GM10266 (cell line): ENCODE measurements at regions not wholly inside any gene's neighbourhood (a gene's known extent, or its start where the extent isn't known, plus 50 kb on each side); places are given as distances from the start of the nearest gene placed in this dataset.

Experiments used
- DNase-seq: peaks from one replicate; pipeline ENCODE4 v3.0.0; 2012; ENCODE audit errors: extremely low spot score
- CTCF ChIP-seq: IDR thresholded peaks from 2 replicates; pipeline ENCODE4 v1.5.1; 2012; ENCODE audit warnings: mild to moderate bottlenecking, low read depth; ENCODE audit not compliant: control insufficient read depth, insufficient read depth; ENCODE audit errors: missing control alignments

GRCh38 chr5:97363577-97363976, 180.5 kb upstream of the RIOK2 start:
- no peak for TF ChIP-seq CTCF
- no peak for DNase-seq

- no peak for DNase-seq
- no peak for TF ChIP-seq CTCF
Measured at GRCh38 chr5:97364731-97365130, 181.7 kb upstream of the RIOK2 start.

- TF ChIP-seq CTCF: no peak
- no peak for DNase-seq
Measured at GRCh38 chr5:97365163-97365845, 182.3 kb upstream of the RIOK2 start.

- no peak for TF ChIP-seq CTCF
- no peak for DNase-seq
Measured at GRCh38 chr5:97365918-97366317, 182.9 kb upstream of the RIOK2 start.

- no peak for TF ChIP-seq CTCF
- no peak for DNase-seq
Measured at GRCh38 chr5:97375959-97376358, 192.9 kb upstream of the RIOK2 start.

- no peak for TF ChIP-seq CTCF
- DNase-seq: no peak
Measured at GRCh38 chr5:97377582-97377981, 194.5 kb upstream of the RIOK2 start.

- DNase-seq: no peak
- TF ChIP-seq CTCF: no peak
Measured at GRCh38 chr5:97383996-97384395, 200.9 kb upstream of the RIOK2 start.
